Mucosa of descending colon (tissue), 3 donors: ENCODE measurements at regions not wholly inside any gene's neighbourhood (a gene's known extent, or its start where the extent isn't known, plus 50 kb on each side); places are given as distances from the start of the nearest gene placed in this dataset.
A peak's percentile ranks its signal among the peaks of the same experiment; 100 is the strongest.

Experiments used
- ATAC-seq: fragments of 200-7000 bp; cut with Tn5 transposase; one replicate; pipeline ENCODE4 v1.9.1; 2020; ENCODE audit warnings: mild to moderate bottlenecking, moderate library complexity
- DNase-seq, 3 donors: peaks; one replicate each; pipeline ENCODE4 v3.0.0-alpha.2; 2020
- H3K36me3 ChIP-seq: fragments of 200-600 bp; one replicate; pipeline ENCODE4 v1.8.0; 2021; ENCODE audit warnings: low read depth, mild to moderate bottlenecking
- H3K4me1 ChIP-seq: fragments of 200-600 bp; one replicate; pipeline ENCODE4 v1.8.0; 2021; ENCODE audit warnings: low read depth, mild to moderate bottlenecking
- H3K4me3 ChIP-seq: fragments of 200-600 bp; one replicate; pipeline ENCODE4 v1.8.0; 2021; ENCODE audit warnings: mild to moderate bottlenecking
- H3K9me3 ChIP-seq: fragments of 200-600 bp; one replicate; pipeline ENCODE4 v1.8.0; 2021; ENCODE audit warnings: mild to moderate bottlenecking
- CTCF ChIP-seq: fragments of 200-600 bp; IDR thresholded peaks from one replicate; pipeline ENCODE4 v1.8.0; 2022; ENCODE audit warnings: antibody characterized with exemption, mild to moderate bottlenecking
- intact Hi-C, 2 donors: fragments of 100-400 bp; cut with DNase I in 1 of 2; cut with micrococcal nuclease in 1 of 2; formaldehyde crosslinking; loops; one replicate each; pipeline versions ENCODE4 v1.11.0 to v1.11.1; 2022; cut with DNase I, micrococcal nuclease
- donor health status: DM: no; HTN: no; CAD: no; lungs with moderate emphysema.
- donor health status: DM: no; HTN: no; CAD: no.
- donor health status: DM: no; HTN: yes; CAD: no.

DNA sequence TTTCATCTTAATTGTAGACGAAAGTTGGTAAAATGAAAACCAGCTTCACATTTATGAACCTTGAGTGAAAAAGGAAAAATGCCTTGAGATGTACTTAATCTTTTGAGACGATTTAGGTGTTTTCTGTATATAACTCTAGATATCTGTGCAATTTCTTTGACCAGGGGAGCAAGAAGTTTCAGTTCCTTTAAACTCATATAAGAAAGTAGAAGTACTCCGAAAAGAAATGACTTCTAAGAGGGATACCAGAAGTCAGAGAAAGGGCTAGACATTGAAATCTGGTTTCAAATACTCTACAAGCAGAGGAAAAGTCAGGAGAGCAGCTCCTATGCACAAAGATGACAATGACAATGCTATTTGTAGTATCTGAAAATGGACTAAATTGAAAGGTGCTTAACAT is 303.7 kb downstream of the BAMBI start:
- Histone ChIP-seq H3K36me3 (no peaks in the 10 kb centered on the region), H3K9me3 (no peaks in the 10 kb centered on the region), H3K4me3 (no peak overlapping the region), H3K4me1 (no peaks in the 10 kb centered on the region)
- intact Hi-C loops, result no loop called here
- no peak for TF ChIP-seq CTCF
- DNase-seq (no peak), ATAC-seq (no peak)

- intact Hi-C loops, result no loop called here
- Histone ChIP-seq H3K4me1 (no peaks in the 10 kb centered on the region), H3K36me3 (no peaks in the 10 kb centered on the region), H3K4me3 (no peak overlapping the region), H3K9me3 (no peaks in the 10 kb centered on the region)
- no peak for TF ChIP-seq CTCF
- DNase-seq, result no peak
- ATAC-seq, result no peak
These were observed 305.7 kb downstream of the BAMBI start for GRCh38 chr10:28982974-28983373.

DNA sequence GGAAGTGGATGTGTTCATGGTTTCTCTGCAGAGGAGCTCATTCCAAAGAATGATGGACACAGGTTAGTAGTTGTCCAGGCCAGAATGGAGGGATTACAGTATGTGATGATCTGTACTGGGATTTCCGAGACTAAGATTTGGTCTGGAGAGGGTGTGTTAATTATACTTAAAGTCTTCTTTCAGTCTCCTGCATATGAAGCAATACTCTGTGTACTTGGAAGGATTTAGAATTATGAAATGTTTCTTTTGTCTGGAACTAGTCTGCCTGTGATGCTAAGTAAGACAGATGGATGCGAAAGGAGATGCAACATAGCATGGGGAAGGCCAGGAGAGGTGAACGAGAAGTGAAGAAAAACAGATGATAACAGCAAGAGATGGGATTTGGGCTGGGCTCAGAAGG is 305.1 kb upstream of the LYZL1 start:
- intact Hi-C loops, result no loop called here
- Histone ChIP-seq H3K36me3 (no peaks in the 10 kb centered on the region), H3K4me1 (no peaks in the 10 kb centered on the region), H3K4me3 (no peak overlapping the region), H3K9me3 (no peaks in the 10 kb centered on the region)
- no peak for DNase-seq
- no peak for ATAC-seq
- no peak for TF ChIP-seq CTCF

GRCh38 chr10:28984431-28984830 is 304.4 kb upstream of the LYZL1 start:
- H3K9me3 ChIP-seq, result no peaks in the 10 kb centered on the region
- ATAC-seq, result peak; percentile 91
- TF ChIP-seq CTCF, result no peak
- H3K4me3 ChIP-seq, result no peak overlapping the region
- peak; percentile 21 to 74 (median 51) for DNase-seq
- intact Hi-C loops, result no loop called here
- H3K4me1 ChIP-seq, result no peaks in the 10 kb centered on the region
- H3K36me3 ChIP-seq, result no peaks in the 10 kb centered on the region

DNA sequence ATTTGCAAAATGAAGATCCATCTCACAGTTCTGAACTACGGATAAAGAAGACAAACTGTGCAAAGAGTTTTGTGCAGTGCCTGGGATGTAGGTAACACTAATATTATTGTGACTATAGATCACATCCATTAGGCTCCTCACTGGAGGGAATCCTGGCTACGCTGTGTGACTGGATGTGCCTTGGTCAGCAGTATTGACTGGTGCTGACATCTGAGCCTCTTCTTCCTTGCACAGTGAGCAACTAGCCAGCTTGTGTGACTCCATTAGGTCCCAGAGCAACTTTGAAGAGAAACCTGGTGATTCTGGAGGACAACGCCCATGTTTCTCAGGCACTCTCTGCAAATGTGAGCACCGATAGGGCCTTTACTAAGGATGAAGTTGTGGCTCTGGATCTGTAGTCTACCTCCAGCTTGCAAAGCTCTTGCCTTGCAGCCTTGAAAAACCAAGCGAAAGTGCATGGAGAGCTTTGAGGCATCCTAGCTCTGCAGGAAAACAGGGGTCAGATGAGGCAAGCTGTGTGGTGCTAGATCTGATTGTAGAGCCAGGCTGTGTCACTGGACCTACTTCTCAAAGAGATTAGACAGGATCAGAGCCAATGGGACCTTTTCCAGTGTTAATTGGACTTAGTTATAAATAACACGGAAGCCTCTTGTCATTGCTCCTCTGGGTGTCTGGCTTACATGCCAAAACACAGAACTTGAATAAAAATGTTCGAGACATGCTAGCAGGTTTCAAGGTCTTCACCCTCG is 303.6 kb upstream of the LYZL1 start:
- no peaks in the 10 kb centered on the region for H3K36me3 ChIP-seq
- H3K4me3 ChIP-seq, result no peak overlapping the region
- TF ChIP-seq CTCF, result no peak
- no peak for ATAC-seq
- no peaks in the 10 kb centered on the region for H3K4me1 ChIP-seq
- H3K9me3 ChIP-seq, result no peaks in the 10 kb centered on the region
- intact Hi-C loops, result no loop called here
- no peak for DNase-seq
